Bronchial epithelial cell (primary cell): ENCODE measurements at regions not wholly inside any gene's neighbourhood (a gene's known extent, or its start where the extent isn't known, plus 50 kb on each side); places are given as distances from the start of the nearest gene placed in this dataset.
A peak's percentile ranks its signal among the peaks of the same experiment; 100 is the strongest.

Source experiments
- DNase-seq: peaks from one replicate; pipeline ENCODE4 v3.0.0-alpha.2; 2010; ENCODE audit warnings: low read depth
- FAIRE-seq: peaks from 2 replicates; lab custom pipeline; 2011; peaks lifted over from hg19 to GRCh38; lab: Jason Lieb, UNC
- H3K27me3 ChIP-seq: 2 replicates; pipeline ENCODE4 v1.5.1; 2011; ENCODE audit warnings: low read length; ENCODE audit not compliant: control insufficient read depth, insufficient read depth
- H3K36me3 ChIP-seq: 2 replicates; pipeline ENCODE4 v1.5.1; 2011; ENCODE audit warnings: low read length; ENCODE audit not compliant: control insufficient read depth, insufficient read depth
- H3K4me3 ChIP-seq: 2 replicates; pipeline ENCODE4 v1.5.1; 2011; ENCODE audit warnings: mild to moderate bottlenecking, low read depth, low read length, control low read depth
- TF ChIP-seq, protein P1 (sequence below): IDR thresholded peaks from 2 replicates; pipeline ENCODE4 v1.5.1; 2011; ENCODE audit warnings: mild to moderate bottlenecking, moderate library complexity, low read length, control low read depth, inconsistent platforms; ENCODE audit not compliant: insufficient read depth, severe bottlenecking

DNA sequence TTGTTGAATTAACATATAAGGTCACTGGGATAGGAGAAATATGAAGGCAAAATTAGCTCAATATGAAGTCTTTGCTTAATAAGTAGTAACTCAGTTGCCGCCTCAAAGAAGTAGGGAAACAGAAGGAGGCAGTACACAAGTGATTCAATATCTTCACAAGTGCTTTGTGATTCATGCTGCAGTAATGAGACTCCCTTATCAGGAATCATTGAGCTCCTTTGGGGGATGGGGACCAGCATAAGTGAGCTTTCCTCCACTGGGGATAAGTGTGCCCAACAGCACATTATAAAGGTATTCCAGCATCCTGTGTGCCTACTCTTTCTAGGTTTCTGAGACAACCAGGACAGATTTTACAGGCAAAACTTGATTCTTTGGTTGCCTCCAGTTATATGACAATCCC, 323.4 kb upstream of the UBE2E3 start:
- H3K4me3 ChIP-seq, result no peak overlapping the region
- FAIRE-seq (peak; percentile 77), DNase-seq (peak; percentile 91)
- no peaks in the 10 kb centered on the region for H3K36me3 ChIP-seq
- TF ChIP-seq, protein P1, sequence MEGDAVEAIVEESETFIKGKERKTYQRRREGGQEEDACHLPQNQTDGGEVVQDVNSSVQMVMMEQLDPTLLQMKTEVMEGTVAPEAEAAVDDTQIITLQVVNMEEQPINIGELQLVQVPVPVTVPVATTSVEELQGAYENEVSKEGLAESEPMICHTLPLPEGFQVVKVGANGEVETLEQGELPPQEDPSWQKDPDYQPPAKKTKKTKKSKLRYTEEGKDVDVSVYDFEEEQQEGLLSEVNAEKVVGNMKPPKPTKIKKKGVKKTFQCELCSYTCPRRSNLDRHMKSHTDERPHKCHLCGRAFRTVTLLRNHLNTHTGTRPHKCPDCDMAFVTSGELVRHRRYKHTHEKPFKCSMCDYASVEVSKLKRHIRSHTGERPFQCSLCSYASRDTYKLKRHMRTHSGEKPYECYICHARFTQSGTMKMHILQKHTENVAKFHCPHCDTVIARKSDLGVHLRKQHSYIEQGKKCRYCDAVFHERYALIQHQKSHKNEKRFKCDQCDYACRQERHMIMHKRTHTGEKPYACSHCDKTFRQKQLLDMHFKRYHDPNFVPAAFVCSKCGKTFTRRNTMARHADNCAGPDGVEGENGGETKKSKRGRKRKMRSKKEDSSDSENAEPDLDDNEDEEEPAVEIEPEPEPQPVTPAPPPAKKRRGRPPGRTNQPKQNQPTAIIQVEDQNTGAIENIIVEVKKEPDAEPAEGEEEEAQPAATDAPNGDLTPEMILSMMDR, result no peak
- no peaks in the 10 kb centered on the region for H3K27me3 ChIP-seq

DNA sequence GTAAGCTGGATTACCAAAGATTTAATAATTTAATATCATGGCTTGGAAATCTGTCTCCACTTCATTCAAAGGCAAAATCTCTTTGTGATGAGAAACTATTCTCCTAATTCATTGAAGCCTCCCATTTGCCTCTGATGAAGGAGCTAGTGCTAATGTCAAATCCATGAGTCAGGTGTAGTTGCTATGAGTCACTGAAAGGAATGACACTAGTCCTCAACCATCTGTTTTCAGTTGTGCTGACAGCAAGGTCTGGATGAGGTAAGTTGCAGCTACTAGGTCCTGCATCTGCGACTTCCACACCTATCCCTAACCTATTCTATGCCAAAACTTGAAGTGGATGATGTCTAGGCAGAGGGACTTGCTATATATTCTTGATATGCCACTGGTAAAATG, 324.0 kb upstream of the UBE2E3 start:
- Histone ChIP-seq H3K27me3 (no peaks in the 10 kb centered on the region), H3K4me3 (no peak overlapping the region), H3K36me3 (no peaks in the 10 kb centered on the region)
- FAIRE-seq (no peak), DNase-seq (peak; percentile 98)
- TF ChIP-seq, protein P1, result no peak

DNA sequence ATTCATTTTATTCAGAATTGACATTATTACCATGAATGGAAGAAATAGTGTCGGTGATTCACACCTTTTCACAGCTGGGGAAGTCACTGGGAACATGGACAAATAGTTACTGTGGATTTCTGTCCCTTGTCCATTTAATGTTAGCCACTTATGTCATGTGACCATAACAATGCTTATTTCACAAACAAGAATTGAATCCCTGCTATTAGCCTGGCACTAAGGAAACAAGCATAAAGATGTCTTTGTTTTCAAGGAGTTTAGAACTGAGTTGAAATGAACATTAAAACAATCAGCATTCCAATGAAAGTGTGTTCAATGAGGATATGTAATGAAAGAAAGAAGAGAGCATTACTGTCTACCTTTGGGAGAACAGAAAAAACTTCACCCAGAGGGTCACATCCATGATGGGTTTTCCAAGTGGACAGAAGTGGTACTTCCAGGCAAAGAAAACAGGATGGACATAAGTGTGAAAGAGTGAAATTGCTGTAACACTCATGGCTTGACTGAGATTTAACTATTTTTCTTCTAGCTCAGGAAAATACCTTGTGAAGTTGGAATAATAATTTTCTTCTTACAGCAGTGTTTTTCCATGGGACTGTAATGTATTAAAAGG, 324.5 kb upstream of the UBE2E3 start:
- no peak overlapping the region for H3K4me3 ChIP-seq
- TF ChIP-seq, protein P1, result no peak
- H3K36me3 ChIP-seq, result no peaks in the 10 kb centered on the region
- H3K27me3 ChIP-seq, result no peaks in the 10 kb centered on the region
- FAIRE-seq (no peak), DNase-seq (no peak)

DNA sequence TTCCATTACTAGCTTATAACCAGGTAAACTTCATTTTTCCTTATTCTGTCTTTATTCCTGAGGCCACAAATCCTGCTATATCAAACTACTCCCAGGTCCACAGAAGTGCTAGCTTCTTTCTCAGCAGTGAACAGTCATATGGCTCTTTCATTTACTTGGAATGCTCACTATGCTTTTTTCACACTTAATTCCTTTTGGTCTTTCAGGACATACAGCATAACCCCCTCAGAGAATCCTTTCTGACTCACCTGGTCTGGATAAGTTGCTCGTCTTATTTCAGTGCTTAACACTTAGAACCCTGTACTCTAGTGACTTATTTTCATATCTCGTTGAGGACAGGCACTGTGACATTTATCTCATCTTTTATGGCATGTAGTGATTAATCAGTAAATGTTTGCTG, 325.0 kb upstream of the UBE2E3 start:
- Histone ChIP-seq H3K4me3 (no peak overlapping the region), H3K36me3 (no peaks in the 10 kb centered on the region), H3K27me3 (no peaks in the 10 kb centered on the region)
- TF ChIP-seq, protein P1, result no peak
- DNase-seq, result peak; percentile 58
- no peak for FAIRE-seq

DNA sequence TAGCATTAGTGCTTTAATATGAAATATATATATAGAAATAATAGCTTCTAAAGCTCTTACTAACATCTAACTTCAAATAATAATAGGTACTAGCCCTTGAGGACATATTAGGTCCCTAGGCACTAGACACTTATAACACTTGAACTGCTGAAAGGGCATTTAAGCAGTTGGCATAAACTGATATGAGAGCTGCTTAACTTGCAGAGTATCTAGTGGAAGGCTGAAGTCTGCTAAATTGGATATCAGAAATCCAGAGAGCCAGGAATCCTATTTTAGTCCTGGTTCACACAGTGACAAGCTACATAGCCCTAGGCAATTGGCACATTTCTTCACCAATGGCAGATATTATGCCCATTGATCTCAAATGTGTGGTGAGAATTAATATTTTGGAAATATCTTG, 326.9 kb upstream of the UBE2E3 start:
- no peak for FAIRE-seq
- no peaks in the 10 kb centered on the region for H3K27me3 ChIP-seq
- H3K36me3 ChIP-seq, result no peaks in the 10 kb centered on the region
- TF ChIP-seq, protein P1, result no peak
- no peak for DNase-seq
- no peak overlapping the region for H3K4me3 ChIP-seq

DNA sequence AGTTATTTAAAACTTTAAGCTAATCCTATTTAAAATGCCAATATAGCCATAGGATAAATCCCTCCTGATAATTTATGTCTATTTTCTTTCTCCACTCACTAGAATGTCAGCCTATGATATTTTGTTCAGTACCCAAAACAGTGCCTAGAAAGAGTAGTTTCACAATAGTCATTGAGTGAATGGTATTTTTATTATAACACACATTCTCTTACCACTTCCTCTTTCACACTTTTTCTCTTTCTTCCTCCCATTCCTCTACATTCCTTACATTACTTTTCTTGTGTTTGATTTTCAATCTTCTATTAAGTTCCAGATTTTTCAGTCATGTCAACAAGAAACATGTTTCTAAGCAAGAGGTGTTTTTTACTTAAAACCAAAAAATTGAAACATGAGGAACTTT, 327.6 kb upstream of the UBE2E3 start:
- no peak for DNase-seq
- Histone ChIP-seq H3K27me3 (no peaks in the 10 kb centered on the region), H3K4me3 (no peak overlapping the region), H3K36me3 (no peaks in the 10 kb centered on the region)
- TF ChIP-seq, protein P1, result no peak
- no peak for FAIRE-seq
